ENCODE measurements at regions not wholly inside any gene's neighbourhood (a gene's known extent, or its start where the extent isn't known, plus 50 kb on each side); places are given as distances from the start of the nearest gene placed in this dataset.
"Not testable (repeated sequence)": the region's sequence is repeated elsewhere in the genome, so short reads cannot be mapped to it uniquely, and the experiment has no call there.

DNA sequence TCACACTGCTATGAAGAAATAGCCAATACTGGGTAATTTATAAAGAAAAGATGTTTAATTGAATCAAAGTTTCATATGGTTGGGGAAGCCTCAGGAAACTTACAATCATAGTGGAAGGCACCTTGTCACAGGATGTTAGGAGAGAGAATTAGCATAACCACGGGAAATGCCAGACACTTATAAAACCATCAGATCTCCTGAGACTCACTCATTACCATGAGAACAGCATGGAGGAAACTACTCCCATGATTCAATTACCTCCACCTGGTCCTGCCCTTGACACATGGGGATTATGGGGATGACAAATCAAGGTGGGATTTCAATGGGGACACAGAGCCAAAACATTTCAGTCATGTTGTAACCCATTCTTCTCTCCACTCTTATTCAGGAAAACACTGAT lies 472.9 kb upstream of the FSIP2 start:
- H2BK5ac ChIP-seq (ENCODE audit: low read depth, low read length, poor library complexity): no peak overlapping the region
- no peaks in the 10 kb centered on the region for H3K79me2 ChIP-seq (ENCODE audit: control insufficient read depth, insufficient read depth, low read length, poor library complexity)
- no peaks in the 10 kb centered on the region for H3K36me3 ChIP-seq (ENCODE audit: control insufficient read depth in 1 of 2, insufficient read depth in 2 of 2, low read length in 2 of 2)
- no peak overlapping the region for H4K91ac ChIP-seq (ENCODE audit: low read depth, low read length)
- no peak overlapping the region for H2AK5ac ChIP-seq (ENCODE audit: low read length)
- no peak overlapping the region for H2AFZ ChIP-seq (ENCODE audit: insufficient read depth, low read length, poor library complexity)
- no peak overlapping the region for H3K4me3 ChIP-seq (ENCODE audit: low read depth, low read length)
- H3K79me1 ChIP-seq (ENCODE audit: low read length): no peaks in the 10 kb centered on the region
- no peak overlapping the region for H3K27ac ChIP-seq (ENCODE audit: low read depth, low read length)
- no peak overlapping the region for H3K23ac ChIP-seq (ENCODE audit: low read length)
- no peak overlapping the region for H3K4ac ChIP-seq (ENCODE audit: low read depth, low read length)
- no peaks in the 10 kb centered on the region for H3K27me3 ChIP-seq (ENCODE audit: insufficient read depth, low read length)
- no peak overlapping the region for H3K14ac ChIP-seq (ENCODE audit: low read length)
- no peak overlapping the region for H4K12ac ChIP-seq (ENCODE audit: low read depth, low read length)
- H2BK12ac ChIP-seq (ENCODE audit: low read length): no peak overlapping the region
- no peak overlapping the region for H3K4me2 ChIP-seq (ENCODE audit: low read length)
- no CpG with 5 or more reads among the region's 1 CpG for WGBS (ENCODE audit: extremely low coverage, insufficient coverage, insufficient read length)
- no peak overlapping the region for H3K18ac ChIP-seq (ENCODE audit: low read length)
- no peak overlapping the region for H2BK120ac ChIP-seq (ENCODE audit: insufficient read depth, low read length, poor library complexity)
- H4K8ac ChIP-seq (ENCODE audit: low read depth, low read length): no peak overlapping the region
- no peaks in the 10 kb centered on the region for H3K9me3 ChIP-seq (ENCODE audit: insufficient read depth, low read depth, low read length)
- no peak for DNase-seq
- H3K4me1 ChIP-seq (ENCODE audit: control insufficient read depth in 1 of 2, insufficient read depth in 2 of 2, low read length in 2 of 2): no peaks in the 10 kb centered on the region
- H3K9ac ChIP-seq (ENCODE audit: low read length): no peak overlapping the region

DNA sequence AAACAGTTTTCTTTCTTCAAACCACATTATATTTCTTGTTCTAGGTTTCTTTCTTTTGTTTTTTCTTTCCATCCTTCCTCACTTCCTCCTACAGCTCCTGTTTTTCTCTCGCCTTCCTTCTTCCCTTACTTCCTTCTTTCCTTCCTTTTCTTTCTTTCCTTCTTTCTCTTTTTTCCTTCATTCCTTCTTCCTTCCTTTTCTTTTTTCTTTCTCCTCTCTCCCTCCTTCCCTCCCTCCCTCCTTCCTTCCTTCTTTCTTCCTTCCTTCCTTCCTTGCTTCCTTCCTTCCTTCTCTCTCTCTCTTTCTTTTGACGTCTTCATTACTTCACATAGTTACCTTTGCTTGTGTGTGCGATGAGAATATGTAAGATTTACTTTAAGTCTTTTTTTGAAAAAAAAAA lies 470.0 kb upstream of the FSIP2 start:
- Histone ChIP-seq H3K18ac (ENCODE audit: low read length) (no peak overlapping the region), H4K8ac (ENCODE audit: low read depth, low read length) (no peak overlapping the region), H3K4me2 (ENCODE audit: low read length) (no peak overlapping the region), H2BK5ac (ENCODE audit: low read depth, low read length, poor library complexity) (no peak overlapping the region), H4K91ac (ENCODE audit: low read depth, low read length) (no peak overlapping the region), H2BK12ac (ENCODE audit: low read length) (no peak overlapping the region), H3K36me3 (ENCODE audit: control insufficient read depth in 1 of 2, insufficient read depth in 2 of 2, low read length in 2 of 2) (no peaks in the 10 kb centered on the region), H3K79me1 (ENCODE audit: low read length) (no peaks in the 10 kb centered on the region), H3K4me3 (ENCODE audit: low read depth, low read length) (no peak overlapping the region), H3K4me1 (ENCODE audit: control insufficient read depth in 1 of 2, insufficient read depth in 2 of 2, low read length in 2 of 2) (no peaks in the 10 kb centered on the region), H3K27ac (ENCODE audit: low read depth, low read length) (no peak overlapping the region), H3K4ac (ENCODE audit: low read depth, low read length) (no peak overlapping the region), H3K9ac (ENCODE audit: low read length) (no peak overlapping the region), H3K27me3 (ENCODE audit: insufficient read depth, low read length) (no peaks in the 10 kb centered on the region), H2BK120ac (ENCODE audit: insufficient read depth, low read length, poor library complexity) (no peak overlapping the region), H2AFZ (ENCODE audit: insufficient read depth, low read length, poor library complexity) (no peak overlapping the region), H2AK5ac (ENCODE audit: low read length) (no peak overlapping the region), H4K12ac (ENCODE audit: low read depth, low read length) (no peak overlapping the region), H3K14ac (ENCODE audit: low read length) (no peak overlapping the region), H3K9me3 (ENCODE audit: insufficient read depth, low read depth, low read length) (no peaks in the 10 kb centered on the region), H3K23ac (ENCODE audit: low read length) (no peak overlapping the region), H3K79me2 (ENCODE audit: control insufficient read depth, insufficient read depth, low read length, poor library complexity) (no peaks in the 10 kb centered on the region)
- no peak for DNase-seq
- WGBS (ENCODE audit: extremely low coverage, insufficient coverage, insufficient read length): no CpG with 5 or more reads among the region's 3 CpGs

DNA sequence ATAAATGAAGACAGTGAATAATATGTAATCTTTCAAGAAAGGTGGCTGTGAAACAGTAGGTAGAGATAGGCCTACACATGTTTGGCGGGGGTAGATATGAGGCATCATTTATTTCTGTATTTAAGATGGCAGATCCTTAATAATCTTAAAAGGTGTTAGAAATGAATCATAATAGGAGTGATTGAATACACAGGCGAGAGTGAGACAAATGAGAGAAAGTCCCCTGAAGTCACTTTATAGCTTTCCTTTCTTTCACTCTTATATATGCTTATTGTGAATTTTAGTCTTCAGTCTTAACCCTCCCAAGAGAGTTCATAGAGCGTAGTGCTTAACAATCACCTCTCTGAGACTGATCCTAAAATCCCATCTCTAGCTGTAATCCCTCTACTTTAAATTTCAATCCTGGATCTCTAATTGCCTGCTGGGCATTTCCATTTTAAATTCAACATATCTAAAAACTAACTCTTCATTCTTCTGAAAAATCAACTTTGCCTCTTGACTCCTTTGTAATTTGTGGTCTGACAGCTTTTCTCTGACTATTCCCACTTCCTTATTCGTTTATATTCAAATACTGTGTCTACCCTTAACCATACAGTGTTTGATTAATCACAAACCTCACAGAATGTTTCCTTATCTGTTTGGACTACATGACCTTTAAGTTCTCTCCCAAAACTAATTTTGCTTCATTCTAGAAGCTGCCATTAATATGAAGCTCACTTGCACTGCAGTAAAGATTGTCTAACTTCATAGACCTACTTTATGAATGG lies 463.7 kb upstream of the FSIP2 start:
- H3K4ac ChIP-seq (ENCODE audit: low read depth, low read length): no peak overlapping the region
- no peak overlapping the region for H2AK5ac ChIP-seq (ENCODE audit: low read length)
- H3K9ac ChIP-seq (ENCODE audit: low read length): no peak overlapping the region
- no peaks in the 10 kb centered on the region for H3K36me3 ChIP-seq (ENCODE audit: control insufficient read depth in 1 of 2, insufficient read depth in 2 of 2, low read length in 2 of 2)
- no peaks in the 10 kb centered on the region for H3K79me1 ChIP-seq (ENCODE audit: low read length)
- no peak overlapping the region for H4K12ac ChIP-seq (ENCODE audit: low read depth, low read length)
- no peak overlapping the region for H3K18ac ChIP-seq (ENCODE audit: low read length)
- WGBS (ENCODE audit: extremely low coverage, insufficient coverage, insufficient read length): no CpG with 5 or more reads among the region's 4 CpGs
- no peak overlapping the region for H3K14ac ChIP-seq (ENCODE audit: low read length)
- no peak overlapping the region for H3K23ac ChIP-seq (ENCODE audit: low read length)
- H2BK120ac ChIP-seq (ENCODE audit: insufficient read depth, low read length, poor library complexity): no peak overlapping the region
- no peaks in the 10 kb centered on the region for H3K27me3 ChIP-seq (ENCODE audit: insufficient read depth, low read length)
- H3K79me2 ChIP-seq (ENCODE audit: control insufficient read depth, insufficient read depth, low read length, poor library complexity): no peaks in the 10 kb centered on the region
- no peak overlapping the region for H4K91ac ChIP-seq (ENCODE audit: low read depth, low read length)
- no peak for DNase-seq
- no peaks in the 10 kb centered on the region for H3K9me3 ChIP-seq (ENCODE audit: insufficient read depth, low read depth, low read length)
- no peak overlapping the region for H3K27ac ChIP-seq (ENCODE audit: low read depth, low read length)
- no peak overlapping the region for H4K8ac ChIP-seq (ENCODE audit: low read depth, low read length)
- H3K4me1 ChIP-seq (ENCODE audit: control insufficient read depth in 1 of 2, insufficient read depth in 2 of 2, low read length in 2 of 2): peaks cover 0 to 4% of the 10 kb centered on the region in 2 experiments
- H2AFZ ChIP-seq (ENCODE audit: insufficient read depth, low read length, poor library complexity): no peak overlapping the region
- no peak overlapping the region for H3K4me2 ChIP-seq (ENCODE audit: low read length)
- no peak overlapping the region for H2BK12ac ChIP-seq (ENCODE audit: low read length)
- H2BK5ac ChIP-seq (ENCODE audit: low read depth, low read length, poor library complexity): no peak overlapping the region
- no peak overlapping the region for H3K4me3 ChIP-seq (ENCODE audit: low read depth, low read length)

DNA sequence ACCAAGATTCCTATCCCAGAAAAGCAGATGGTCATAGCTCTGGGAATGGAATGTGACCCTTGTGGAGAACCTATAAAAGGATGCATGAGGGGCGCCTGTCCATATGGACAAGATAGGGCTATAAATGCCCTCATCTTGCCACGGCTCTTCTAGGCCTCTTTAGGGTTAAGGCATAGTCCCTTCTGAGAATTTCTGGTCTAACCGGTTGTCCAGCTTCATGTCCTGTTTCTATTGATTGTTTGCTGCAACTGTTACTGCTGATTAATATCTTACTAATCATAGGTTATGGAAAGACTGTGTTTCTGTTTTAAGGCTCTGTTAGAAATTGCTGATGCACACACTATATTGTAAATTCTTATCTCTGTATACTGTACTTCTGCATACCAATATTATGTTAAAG lies 462.6 kb upstream of the FSIP2 start:
- H2AFZ ChIP-seq (ENCODE audit: insufficient read depth, low read length, poor library complexity); H4K8ac ChIP-seq (ENCODE audit: low read depth, low read length); H3K27ac ChIP-seq (ENCODE audit: low read depth, low read length); H3K9me3 ChIP-seq (ENCODE audit: insufficient read depth, low read depth, low read length); H3K4me3 ChIP-seq (ENCODE audit: low read depth, low read length); H3K14ac ChIP-seq (ENCODE audit: low read length); H4K12ac ChIP-seq (ENCODE audit: low read depth, low read length); H3K4me1 ChIP-seq (ENCODE audit: control insufficient read depth in 1 of 2, insufficient read depth in 2 of 2, low read length in 2 of 2); H3K9ac ChIP-seq (ENCODE audit: low read length); H3K27me3 ChIP-seq (ENCODE audit: insufficient read depth, low read length); H3K4ac ChIP-seq (ENCODE audit: low read depth, low read length); H3K4me2 ChIP-seq (ENCODE audit: low read length); H2BK12ac ChIP-seq (ENCODE audit: low read length); H2AK5ac ChIP-seq (ENCODE audit: low read length); H3K18ac ChIP-seq (ENCODE audit: low read length); H3K23ac ChIP-seq (ENCODE audit: low read length); H2BK5ac ChIP-seq (ENCODE audit: low read depth, low read length, poor library complexity); H3K79me1 ChIP-seq (ENCODE audit: low read length); H2BK120ac ChIP-seq (ENCODE audit: insufficient read depth, low read length, poor library complexity); H3K79me2 ChIP-seq (ENCODE audit: control insufficient read depth, insufficient read depth, low read length, poor library complexity); H3K36me3 ChIP-seq (ENCODE audit: control insufficient read depth in 1 of 2, insufficient read depth in 2 of 2, low read length in 2 of 2); H4K91ac ChIP-seq (ENCODE audit: low read depth, low read length): not testable (repeated sequence)
- peak; percentile 3 to 39 for DNase-seq
- no CpG with 5 or more reads among the region's 3 CpGs for WGBS (ENCODE audit: extremely low coverage, insufficient coverage, insufficient read length)

All from trophoblast cell (in vitro differentiated cells and primary cell).